GM21360 (cell line): ENCODE measurements at regions not wholly inside any gene's neighbourhood (a gene's known extent, or its start where the extent isn't known, plus 50 kb on each side); places are given as distances from the start of the nearest gene placed in this dataset.
"Not testable (repeated sequence)": the region's sequence is repeated elsewhere in the genome, so short reads cannot be mapped to it uniquely, and the experiment has no call there.

Experiments
- ATAC-seq: cut with Tn5 transposase; IDR thresholded peaks from one replicate; pipeline ENCODE4 v1.9.1; 2021; ENCODE audit warnings: mild to moderate bottlenecking, moderate library complexity; ENCODE audit not compliant: unreplicated experiment

- no peak for ATAC-seq
Measured at GRCh38 chr3:26480377-26480776, 142.2 kb upstream of the LRRC3B start.

DNA sequence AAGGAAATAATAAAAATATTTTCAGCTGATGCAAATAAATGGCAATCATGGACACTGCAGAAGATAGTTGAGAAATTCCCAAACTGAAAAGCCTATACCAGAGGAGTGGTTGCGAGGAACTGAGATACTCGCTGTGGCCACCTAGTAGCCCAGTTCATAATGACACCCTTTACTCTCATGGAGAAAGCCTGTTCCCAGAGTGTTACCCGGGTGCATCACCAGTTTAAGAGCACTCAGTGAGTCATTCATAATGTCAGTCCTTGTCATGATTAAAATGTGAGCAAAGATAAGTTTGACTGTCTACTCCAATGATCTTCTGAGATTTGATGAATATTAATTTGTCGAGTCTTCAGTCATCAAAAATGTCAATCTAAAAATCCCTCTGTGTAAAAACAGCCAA is 138.4 kb upstream of the LRRC3B start:
- ATAC-seq = no peak

DNA sequence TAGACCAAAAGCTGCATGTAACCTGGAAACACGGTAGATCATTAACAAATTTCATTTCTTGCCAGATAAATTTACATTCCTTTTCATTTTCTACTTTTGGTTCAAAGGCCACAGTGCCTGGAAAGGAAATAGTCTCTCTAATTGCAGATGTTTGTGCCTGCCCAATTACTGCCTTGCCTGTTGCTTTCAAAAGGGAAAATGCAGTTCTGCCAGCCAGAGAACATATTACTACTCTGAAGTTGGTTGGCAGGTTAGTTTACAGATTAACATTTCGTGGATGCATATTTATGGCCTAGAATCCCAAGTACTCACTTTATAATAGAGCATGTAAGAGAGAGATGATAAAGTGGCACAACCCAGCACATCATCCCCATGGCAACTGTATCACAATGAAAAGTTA is 124.3 kb upstream of the LRRC3B start:
- ATAC-seq = no peak

DNA sequence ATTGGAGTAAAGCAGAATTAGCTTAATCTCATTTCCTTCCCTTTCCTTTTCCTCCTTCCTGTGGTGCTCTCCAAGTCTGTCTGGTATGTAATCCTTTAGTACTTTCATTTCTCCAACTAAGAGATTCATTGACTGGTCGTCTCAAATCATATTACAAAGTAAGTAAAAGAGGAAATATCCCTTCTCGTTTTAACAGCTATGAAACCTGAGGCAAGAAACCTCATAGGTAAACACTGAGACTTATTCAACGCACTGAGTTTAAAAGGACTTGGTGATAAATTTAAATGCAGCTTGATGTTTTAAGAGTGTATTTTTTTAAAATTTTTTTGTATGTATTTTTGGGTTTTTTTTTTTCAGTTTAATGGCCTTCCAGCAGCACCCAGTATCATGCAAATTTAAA is 117.2 kb upstream of the LRRC3B start:
- ATAC-seq = no peak

GRCh38 chr3:26514445-26515029 is 108.0 kb upstream of the LRRC3B start:
- not testable (repeated sequence) for ATAC-seq

- no peak for ATAC-seq
Measured at GRCh38 chr3:26515351-26515750, 107.2 kb upstream of the LRRC3B start.

- ATAC-seq = no peak
Measured at GRCh38 chr3:26521261-26521660, 101.3 kb upstream of the LRRC3B start.

DNA sequence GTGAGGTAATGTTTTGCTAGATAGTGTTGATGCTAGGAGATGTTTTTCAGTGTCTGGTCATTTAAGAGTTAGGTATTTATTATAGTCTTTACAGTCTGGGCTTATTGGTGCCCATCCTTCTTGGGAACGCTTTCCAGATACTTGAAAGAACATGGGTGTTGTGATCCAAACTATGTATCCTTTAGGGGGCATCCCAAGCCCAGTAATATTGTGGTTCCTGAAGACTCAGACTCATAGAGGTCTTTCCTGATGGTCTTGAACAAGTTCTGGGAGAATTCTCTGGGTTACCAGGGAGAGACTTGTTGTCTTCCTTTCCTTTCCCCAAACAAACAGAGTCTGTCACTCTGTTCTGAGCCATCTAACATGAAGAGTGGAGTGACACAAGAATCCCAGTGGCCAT is 99.7 kb upstream of the LRRC3B start:
- ATAC-seq = no peak

GRCh38 chr3:26525013-26525412 is 97.6 kb upstream of the LRRC3B start:
- no peak for ATAC-seq

- ATAC-seq = no peak
Measured at GRCh38 chr3:26535151-26535550, 87.4 kb upstream of the LRRC3B start.

DNA sequence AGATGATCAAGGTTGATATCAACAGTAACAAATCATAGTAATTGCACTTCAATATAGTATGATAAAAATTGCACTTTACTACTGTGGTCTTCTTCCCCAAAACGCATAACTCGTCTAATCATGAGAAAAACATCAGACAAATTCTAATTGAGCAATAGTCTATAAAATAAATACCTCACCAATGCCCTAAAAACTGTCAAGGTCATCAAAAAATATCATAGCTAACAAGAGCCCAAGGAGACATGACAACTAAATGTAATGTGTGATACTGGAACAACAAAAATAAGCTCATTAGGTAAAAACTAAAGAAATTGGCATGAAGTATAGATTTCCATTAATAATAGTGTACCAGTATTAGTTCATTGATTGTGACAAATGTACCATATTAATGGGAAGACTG is 85.6 kb upstream of the LRRC3B start:
- no peak for ATAC-seq

GRCh38 chr3:26550413-26550812 is 72.2 kb upstream of the LRRC3B start:
- ATAC-seq = no peak

GRCh38 chr3:26556637-26557036 is 65.9 kb upstream of the LRRC3B start:
- no peak for ATAC-seq

- no peak for ATAC-seq
Measured at GRCh38 chr3:26558257-26558656, 64.3 kb upstream of the LRRC3B start.

GRCh38 chr3:26559227-26559626 is 63.3 kb upstream of the LRRC3B start:
- ATAC-seq = no peak

DNA sequence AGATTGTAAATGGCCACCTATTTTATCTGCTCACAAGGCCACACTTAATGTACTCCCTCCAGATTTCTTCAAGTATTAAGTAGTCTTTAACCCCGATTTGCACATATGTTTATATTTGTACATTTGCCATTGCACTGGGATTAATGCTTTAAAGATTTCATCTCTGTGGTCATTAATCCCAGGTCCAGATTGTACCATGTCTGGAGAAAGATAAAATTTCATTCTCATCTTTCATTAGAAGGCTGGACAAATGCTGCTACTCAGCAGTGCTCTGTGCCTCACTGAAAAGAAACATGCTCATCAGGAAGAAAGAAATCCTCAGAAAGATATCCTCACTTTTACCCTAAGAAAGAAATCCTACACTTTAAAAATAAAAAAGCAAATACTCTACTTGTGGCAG is 62.5 kb upstream of the LRRC3B start:
- ATAC-seq = no peak

DNA sequence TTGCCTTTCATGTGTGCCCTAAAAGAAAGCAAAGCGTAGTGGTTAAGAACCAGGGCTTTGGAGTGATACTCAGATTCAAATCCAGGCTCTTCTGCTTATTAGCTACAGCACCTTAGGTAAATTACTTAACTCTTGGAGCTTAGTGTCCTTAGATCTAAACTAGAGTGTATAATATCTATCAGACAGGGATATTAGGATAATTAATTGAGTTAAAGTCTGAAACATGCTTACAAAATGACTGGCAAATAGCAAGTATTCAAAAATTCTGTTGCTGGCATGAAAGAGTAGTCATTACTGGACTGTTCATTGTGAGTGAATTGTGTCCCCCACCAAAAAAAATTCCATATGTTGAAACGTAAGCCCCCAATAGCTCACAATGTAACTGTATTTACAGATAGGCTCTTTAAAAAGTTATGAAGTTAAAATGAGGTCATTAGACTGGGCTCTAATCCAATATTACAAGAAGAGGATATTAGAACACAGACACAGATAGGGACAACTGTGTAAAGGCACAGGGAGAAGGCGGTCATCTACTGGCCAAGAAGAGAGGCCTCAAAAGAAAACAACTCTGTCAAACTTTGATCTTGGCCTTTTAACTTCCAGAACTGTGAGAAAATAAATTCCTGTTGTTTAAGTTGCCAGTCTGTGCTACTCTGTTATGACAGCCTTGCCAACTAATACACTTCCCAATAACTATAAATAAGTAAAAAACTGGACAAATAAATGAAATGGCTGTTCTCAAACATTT is 60.4 kb upstream of the LRRC3B start:
- no peak for ATAC-seq
